HG03457 (cell line): ENCODE measurements at regions not wholly inside any gene's neighbourhood (a gene's known extent, or its start where the extent isn't known, plus 50 kb on each side); places are given as distances from the start of the nearest gene placed in this dataset.

Source experiments
- ATAC-seq: cut with Tn5 transposase; IDR thresholded peaks from one replicate; pipeline ENCODE4 v1.9.1; 2021; ENCODE audit warnings: moderate number of reproducible peaks; ENCODE audit not compliant: unreplicated experiment

DNA sequence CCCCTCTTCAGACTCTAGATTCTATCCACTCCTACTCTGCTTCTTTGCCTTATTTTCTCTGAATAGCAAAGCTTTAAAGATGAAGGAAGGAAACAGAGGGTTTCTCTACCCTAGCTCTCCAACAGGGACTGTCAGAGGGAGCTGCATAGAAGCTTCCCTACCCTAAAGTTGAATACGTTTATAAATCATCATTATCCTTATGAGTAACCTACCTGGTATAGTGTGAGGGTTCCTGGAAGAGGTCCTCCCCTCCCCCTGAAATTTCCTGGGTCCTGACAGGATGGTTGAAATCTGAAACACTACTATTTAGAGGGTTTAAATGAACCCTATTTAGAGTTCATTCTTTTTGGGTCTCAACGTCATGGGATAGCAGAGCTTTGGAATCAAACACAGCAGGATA lies 187.0 kb upstream of the RBPJ start:
- no peak for ATAC-seq

DNA sequence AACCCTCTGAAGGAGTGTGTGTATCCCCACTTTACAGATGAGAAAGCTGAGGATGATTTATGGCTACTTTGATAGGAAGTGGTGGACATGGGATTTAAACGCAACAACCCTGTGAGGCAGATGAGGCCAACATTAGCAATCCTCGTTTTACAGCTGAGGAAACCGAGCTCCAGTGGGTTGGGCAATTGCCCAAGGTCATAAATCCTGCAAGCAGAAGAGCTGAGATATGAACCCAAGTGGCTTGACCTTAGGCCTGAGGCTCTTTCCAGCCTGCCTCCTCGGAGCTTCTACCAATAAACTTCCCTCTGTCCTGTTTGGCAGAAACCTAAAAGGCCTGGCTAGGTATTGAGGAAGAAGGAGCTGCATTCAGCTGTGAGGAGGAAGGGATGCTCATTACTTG lies 185.5 kb upstream of the RBPJ start:
- no peak for ATAC-seq

DNA sequence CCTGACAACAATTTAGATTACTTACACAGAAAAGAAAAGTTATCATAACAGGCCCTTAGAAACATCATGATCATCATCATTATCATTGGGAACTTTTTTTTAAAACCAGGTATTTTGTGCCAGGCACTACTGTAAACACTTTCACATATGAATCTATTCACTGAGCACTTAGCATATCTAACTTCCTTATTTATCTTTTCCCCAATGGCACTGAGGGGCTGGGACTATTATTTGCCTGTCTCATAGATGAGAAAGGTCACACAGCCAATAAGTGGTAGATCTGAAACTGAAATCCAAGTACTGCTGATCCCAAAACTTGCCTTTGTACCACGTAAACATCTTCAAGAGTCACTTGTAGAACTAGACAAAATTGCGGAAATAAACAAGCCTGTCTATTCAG lies 184.2 kb upstream of the RBPJ start:
- no peak for ATAC-seq

DNA sequence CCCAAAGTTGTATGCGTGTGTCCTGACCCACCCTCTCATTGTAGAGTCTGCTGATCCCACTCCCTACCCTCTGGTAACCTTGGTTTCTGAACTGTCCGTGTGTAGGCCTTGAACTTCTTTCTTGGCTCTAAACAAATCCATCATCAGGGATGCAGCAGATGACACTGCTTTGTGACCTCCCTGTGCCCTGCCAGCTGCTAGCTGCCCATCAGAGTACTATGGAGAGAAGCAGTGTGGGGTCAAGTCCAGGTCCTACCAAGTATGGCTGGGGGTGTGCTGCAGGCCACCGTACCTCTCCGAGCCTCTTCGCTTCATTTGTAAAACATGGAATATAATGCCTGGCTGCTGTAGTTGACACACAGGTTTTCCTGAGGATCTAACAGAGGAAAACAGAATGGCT lies 183.5 kb upstream of the RBPJ start:
- ATAC-seq: no peak

DNA sequence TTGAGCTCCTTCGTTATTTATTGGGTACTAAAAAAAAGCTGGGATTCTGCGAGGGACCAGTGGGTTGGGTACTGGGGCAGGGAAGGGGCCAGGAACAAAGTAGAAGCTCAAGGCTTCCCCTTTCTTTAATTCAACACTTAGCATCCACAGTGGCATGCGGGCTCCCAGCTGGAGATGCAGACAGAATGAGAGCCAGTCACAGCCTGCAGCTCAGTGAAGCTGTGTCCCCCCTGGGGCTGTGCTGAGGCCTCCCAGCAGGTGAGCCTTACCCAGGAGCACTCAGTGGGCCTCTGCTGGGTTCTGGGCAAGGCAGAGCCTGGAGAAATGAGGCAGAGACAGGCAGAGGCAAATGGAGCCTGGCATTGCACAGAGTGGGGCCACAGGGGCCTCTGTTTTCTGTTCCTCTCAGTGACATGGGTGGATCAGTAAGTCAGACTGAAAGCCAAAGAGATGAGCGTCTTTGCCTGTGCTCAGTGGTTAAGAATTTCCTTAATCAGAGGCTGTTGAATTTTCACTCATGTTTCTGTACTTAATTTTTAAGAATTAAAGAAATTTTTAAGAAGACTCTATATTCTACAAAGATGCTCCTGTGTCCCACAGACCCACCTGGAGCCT lies 181.4 kb upstream of the RBPJ start:
- no peak for ATAC-seq

DNA sequence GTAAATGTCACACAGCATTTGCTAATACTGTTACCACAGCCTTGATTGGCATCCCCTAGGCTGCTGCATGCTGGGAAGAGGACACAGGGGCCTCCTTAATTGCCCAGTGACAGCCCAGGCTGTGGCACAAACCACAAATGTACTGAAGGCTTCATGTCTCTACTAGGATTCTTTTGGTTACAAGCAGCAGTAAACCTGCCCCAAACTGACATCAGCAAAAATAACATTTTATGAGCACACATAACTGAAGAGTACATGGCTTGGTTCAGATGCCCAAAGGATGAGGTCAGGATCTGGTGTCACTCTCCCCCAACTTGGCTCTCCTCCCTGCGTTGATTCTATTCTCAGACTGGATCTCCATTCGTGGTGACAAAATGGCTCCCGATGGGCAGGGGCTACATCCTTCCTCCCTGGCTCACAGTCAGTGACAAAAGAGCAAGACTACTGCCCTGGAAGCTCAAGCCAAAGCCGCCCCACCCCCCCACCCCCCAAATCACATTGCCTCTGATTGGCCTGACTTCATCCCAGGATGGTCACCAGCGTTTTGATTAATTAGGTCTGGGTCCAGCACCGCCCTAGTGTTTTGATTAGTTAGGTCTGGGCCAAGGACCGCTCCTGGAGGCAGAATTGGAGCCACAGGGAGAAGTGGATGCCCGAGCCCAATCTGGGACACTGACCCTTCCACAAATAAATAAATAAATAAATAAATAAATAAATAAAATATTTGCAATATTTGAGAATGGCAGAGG lies 180.5 kb upstream of the RBPJ start:
- ATAC-seq: no peak

DNA sequence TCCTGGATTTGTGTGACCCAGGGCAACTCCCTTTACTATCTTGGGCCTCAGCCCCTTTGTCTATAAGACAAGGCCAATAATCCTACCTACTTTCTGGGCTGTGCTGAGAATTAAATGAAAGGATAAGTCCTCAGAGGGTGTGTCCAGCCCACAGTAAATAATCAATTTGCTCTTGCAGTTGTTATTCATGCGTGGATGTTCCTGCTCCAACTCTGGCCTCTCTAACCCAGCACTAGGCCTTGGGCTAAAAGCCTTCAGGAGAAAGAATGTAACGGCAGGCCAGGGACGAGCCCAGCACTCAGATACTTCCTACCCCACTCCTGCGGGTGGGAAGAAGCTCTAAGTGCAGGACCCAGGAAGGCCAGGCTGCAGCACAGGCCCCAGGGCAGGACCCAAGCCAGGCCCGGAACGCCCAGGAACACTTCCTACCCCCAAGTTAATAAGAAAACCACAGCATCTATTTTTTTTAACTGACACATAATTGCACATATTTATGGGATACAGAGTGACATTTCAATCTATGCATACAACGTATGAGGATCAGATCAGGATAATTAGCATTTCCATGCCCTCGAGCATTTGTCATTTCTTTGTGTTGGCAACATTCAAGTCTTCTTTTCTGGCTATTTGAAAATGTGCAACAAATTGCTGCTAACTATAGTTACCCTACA lies 179.6 kb upstream of the RBPJ start:
- ATAC-seq: no peak

DNA sequence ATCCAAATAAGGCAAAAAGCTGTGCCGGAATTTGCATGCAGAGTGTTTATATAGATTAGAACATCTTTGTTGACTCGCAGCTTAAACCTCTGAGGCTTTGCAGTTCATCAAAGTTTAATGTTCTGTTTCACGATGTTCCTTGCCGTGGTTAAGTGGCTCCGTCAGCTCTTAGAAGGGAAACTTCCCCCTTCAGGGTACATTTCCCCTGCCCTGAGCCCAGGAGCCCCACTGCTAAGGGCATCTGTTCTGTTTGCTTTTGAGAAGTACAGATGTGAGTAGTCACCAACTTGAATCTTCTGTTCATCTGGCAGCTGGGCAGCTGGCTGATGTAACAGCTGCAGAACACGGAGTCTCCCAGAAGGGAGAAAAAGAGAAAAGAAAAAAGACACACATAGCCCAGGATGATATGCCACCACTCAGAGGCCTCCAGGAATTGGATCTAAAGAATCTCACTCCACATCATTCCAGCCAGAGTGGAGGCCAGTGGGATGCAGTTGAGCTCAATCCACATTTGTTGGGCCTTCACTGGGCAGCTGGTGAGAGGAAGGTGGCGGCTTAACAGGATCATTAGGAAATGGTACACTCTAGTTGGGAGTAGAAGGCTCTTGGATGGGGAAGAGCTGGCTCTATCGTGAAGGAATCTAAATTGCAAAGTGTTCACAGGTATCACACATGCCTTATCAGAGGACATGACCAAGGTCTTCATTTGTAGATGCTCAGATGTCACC lies 178.7 kb upstream of the RBPJ start:
- ATAC-seq: no peak

DNA sequence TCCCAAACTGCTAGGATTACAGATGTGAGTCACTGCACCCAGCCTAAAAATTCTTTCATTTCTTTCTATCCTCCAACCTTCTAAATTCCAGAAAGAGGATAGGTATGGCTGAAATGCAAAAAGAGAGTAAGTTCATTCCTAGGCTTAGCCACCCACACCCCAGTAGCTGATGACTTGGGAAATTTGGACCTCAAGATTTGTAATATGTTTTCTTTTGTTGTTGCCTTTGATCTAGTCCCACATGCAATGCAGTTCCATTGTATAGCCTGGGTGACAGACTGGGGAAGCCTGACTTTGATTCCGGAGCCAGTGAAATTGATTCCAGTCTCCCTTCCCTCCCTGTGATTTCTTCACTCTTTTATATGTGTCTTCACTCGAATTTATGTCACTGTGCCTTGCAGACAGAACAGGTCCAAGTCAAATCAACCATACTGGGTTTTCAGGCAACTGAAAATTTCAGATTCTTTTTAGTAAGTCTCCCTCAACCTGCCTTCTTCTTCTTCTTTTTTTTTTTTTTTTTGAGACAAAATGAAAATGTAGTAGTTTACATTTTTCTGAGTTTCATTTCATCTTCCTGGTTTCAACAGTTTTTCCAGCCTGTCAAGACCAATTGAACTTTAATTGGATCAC lies 176.2 kb upstream of the RBPJ start:
- ATAC-seq: no peak

DNA sequence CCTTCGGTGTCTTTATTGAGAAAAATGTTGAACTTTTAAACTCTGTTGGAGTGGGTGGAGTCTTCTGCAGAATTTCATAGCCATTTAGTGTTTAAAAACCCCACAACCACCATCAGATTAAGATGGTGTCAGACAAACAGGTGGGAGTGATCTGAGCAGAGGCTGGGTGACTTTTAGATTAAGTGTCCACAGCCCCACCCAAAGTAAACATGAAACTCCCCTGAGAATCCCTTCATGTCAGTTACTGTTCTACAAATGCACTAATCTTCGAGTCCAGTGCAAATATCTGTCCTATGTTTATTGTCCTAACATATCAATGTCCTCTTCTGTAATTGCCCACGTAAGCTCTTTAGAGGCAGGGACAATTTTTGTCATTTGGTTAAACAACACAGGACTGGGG lies 175.6 kb upstream of the RBPJ start:
- no peak for ATAC-seq

DNA sequence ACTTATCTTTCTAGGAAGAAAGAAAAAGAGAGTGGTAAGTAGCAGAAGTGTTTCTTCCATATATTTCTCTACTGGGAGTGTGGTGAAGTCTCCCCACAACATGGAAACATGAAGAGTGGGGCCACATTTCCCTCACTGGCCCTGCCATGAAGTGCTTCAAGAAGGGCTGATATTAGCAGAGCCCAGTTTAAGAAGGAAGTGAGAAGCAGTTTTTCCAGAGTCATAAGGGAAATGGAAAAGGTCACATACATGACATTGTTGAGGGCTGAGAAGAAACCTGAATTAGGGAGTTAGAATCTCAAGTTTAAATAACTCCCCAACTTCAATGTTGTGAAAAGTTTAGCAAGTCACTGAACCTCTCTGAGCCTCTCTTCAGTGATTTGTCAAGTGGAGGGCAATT lies 171.9 kb upstream of the RBPJ start:
- no peak for ATAC-seq

DNA sequence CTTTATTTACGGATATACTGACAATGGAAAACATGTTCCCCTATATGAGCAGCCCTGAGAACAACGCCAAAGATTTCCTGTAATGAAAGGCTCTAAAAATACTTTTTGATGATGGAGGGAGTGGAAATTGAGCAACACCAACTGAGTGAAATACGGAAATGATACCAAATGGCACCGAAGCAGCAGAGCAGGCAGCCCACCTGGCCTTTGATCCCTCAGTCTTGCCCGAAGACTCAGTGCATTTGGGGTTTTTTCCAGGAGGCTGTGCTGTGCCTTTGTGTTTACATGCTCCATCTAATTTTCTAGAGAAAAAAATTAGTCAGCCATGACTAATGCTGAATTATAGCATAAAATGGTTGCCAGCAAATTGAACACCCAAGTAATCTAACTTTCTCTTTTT lies 169.9 kb upstream of the RBPJ start:
- ATAC-seq: no peak

DNA sequence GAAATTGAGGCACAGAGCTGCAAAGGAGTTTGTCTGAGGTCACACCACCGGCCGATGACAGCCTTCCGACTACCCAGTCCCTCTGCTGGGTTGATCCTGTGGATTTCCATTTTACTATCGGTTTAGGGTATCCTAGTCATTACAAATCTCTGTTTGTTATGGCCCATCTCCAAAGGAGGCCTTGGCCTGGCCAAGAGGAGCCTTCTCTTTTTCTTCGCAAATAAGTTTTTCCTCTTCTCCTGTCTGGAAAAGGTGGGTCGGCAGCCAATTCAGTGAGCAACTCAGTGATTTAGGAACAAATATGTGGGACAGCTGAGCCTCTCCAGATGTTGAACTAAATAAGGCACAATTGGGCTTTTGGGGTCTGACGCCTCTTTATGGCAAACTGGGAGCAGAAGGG lies 169.2 kb upstream of the RBPJ start:
- no peak for ATAC-seq

DNA sequence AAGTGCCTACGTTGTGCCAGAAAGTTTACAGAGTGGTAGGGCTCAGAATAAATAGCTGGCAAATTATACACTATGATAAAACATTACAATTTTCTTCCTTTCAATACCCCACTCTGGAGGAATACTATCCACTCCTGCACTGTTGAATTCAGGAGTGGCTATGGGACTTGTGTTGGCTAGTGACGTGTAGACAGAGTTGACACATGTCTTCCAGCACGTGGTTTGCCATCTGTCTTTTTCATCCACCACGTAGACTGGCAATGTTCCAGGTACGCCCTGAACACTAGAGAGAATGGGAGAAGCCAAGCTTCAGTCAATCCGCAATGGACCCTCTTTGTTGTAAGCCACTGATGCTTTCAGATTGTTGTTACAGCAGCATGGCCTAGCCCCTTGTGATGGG lies 168.8 kb upstream of the RBPJ start:
- no peak for ATAC-seq

DNA sequence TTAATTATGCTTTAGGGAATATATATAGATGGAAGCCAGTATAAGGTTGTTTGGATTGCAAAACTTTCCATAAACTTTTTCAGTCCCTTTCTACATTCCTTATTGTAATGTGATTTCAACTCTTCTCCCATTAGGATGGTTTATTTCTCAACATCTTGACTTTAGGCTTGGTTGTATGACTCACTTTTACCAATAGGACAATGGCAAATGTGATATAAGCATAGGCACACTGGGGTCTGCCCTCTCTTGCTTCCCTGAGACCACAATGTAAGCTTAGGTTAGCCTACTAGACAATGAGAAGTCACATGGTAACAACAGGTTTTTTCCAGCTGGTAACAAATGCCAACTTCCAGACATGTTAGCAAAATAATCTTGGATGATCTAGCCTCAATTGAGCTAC lies 163.3 kb upstream of the RBPJ start:
- no peak for ATAC-seq

DNA sequence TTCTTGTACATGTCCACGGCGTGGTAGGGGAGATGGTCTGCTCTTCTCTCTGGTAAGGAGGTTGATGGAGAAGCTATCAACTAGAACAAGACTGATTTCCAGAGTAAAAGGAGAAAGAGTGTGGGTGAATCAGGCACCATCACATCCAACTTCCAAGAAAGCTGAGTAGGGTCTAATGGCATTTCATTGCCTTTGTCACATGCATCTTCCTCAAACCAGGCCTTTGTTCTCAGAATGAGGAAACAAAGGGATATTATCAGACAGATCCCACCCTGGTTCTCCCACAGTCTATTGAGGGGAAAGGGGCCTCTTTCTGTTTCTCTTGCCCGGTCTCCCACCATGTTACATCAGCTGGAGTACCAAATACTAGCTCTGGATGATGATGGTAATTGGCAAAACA lies 160.2 kb upstream of the RBPJ start:
- ATAC-seq: no peak

DNA sequence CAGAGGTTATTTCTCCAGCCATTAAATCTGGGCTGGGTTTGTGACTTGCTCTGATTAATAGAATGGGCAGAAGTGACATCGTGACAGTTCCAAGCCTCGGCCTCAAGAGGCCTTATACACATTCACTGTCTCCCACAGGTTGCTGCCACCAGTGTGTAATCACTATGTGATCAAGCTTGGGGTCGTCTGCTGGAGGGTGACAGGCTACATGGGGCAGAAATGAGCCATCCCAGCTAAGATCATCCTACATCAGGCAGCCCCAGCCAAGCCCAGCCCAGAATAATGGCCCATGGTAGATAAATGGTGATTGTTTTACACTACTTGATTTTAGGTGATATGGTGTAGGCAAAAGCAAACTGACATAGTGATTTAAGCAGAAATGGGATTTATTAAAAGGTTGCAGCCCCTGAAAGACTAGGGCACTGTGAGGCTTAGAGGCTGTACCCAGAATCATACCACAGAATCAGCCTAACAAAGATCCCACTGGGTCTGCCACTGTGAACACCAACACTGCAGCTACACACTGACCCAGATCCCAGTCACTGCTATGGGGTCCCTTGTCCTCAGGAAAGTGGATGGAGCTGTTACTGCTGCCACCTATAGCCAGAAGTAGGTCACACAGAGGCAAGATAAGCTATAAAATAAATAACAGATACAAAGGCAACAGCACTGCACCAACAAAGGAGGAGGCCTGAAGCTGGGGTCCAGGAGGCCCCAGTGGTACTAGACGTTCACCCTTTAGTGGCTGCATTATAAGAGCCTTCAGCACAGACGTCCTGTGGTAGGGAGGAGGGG lies 159.6 kb upstream of the RBPJ start:
- no peak for ATAC-seq

DNA sequence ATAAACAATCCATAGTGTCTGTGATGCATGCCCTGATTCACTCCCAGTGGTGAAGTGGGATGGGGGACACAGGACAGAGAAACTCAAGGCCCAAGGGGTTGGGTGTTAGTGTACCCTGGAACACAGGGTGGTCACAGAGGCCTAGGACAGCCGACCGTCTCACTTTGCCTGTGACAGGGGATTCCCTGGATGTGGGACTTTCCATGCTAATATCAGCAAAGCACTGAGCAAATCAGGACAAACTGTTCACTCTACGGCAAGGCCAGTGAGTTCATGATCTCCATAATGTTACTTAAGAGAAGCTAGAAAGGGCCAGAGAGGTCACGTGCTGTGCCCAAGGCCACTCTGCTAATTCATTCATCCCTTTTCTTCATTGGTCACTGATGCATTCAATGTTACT lies 158.7 kb upstream of the RBPJ start:
- no peak for ATAC-seq

DNA sequence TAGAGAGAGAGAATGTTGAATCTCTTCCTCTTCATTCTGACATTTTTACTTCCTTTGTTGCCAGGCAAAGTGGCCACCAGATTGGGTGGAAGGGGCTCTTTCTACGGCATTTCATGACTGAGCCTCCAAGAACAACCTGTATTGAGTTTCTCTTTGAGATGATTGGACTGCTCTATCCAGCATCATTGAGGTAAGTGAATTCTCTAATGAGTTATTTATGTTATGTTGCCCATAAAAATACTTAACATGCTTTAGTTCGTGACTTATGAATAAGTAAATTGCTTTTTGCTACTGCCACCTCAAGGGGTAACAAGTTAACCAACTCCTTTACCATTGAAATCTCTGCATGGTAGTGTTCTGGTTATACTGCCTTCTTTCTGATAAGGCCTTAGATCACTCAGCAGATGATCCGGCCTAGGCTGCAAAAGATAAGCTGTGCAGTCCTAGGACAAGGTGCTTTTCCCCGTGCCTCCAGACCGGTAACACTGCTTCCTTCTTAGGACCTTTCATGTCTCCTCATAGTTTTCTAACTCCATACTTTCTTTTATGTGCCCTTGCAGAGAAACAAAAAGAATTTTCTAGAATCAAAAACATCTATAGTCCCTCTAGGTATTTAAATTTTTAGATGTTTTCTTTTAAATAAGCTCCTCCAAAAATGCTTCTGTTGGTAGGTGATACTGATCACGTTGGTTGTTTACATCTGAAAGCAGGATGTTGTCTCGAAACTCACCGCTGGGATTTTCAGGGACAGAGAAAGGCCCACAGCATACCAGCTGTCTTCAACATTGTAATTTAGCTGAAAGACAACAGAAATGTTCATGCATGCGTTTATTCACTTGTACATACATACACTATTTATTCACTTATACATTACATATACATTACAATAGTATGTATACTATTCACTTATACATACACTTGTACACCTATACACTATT lies 157.1 kb upstream of the RBPJ start:
- no peak for ATAC-seq
